ENCODE measurements at regions not wholly inside any gene's neighbourhood (a gene's known extent, or its start where the extent isn't known, plus 50 kb on each side); places are given as distances from the start of the nearest gene placed in this dataset.
"Not testable (repeated sequence)": the region's sequence is repeated elsewhere in the genome, so short reads cannot be mapped to it uniquely, and the experiment has no call there.

DNA sequence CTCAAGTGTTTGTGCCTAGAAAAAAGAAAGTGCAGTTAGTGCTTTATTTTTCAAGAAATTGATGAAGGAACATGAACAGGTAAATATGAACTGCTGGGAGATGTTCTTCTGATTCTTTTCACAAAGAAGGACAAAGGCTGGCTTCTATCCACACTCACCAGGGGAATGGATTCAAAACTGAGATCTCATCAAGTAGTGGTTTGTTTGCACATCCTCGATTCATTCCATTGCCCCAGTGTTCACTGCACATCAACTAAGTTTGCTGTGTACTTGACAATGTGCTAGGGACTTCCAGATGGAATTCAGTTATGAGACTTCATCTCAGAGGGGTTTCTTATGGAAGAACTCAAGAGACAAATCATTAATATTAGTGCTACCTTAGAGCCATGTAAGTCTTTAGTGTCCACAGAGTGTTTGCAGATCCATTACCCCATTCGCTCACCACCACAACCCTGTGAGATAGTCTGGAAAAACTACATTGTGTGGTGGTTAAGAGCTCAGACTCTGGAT, 332.9 kb upstream of the PPP2R3A start:
- Histone ChIP-seq H3K36me3 (ENCODE audit: insufficient read depth, low read length) (no peaks in the 10 kb centered on the region), H3K9me3 (ENCODE audit: control insufficient read depth, insufficient read depth, low read length) (no peaks in the 10 kb centered on the region), H3K4me1 (ENCODE audit: insufficient read depth, low read length) (no peaks in the 10 kb centered on the region), H3K9ac (ENCODE audit: low read depth, low read length) (no peak overlapping the region)

- H3K9me3 ChIP-seq (ENCODE audit: control insufficient read depth, insufficient read depth, low read length), result no peaks in the 10 kb centered on the region
- no peaks in the 10 kb centered on the region for H3K36me3 ChIP-seq (ENCODE audit: insufficient read depth, low read length)
- no peak overlapping the region for H3K9ac ChIP-seq (ENCODE audit: low read depth, low read length)
- no peaks in the 10 kb centered on the region for H3K4me1 ChIP-seq (ENCODE audit: insufficient read depth, low read length)
Measured at GRCh38 chr3:135633078-135633477, 332.4 kb upstream of the PPP2R3A start.

DNA sequence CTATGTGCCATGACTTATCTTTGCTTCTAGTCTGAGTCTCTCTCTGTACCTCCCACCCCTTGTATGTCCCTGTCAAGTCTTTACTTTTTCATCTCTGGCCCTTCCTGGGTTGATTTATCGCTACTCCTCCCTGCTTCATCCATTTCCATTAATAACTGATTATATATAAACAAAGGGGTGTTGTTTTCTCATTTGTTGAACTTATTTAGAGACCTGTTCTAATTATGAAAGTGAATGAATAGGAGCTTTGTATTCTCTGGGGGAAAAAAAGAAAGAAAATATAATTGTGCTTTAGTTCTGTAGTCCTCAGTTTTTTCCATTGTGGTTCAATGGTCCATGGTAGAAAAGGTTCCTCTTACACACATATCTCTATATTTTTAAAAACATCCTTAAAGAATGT, 328.9 kb upstream of the PPP2R3A start:
- no peaks in the 10 kb centered on the region for H3K9me3 ChIP-seq (ENCODE audit: control insufficient read depth, insufficient read depth, low read length)
- no peak overlapping the region for H3K9ac ChIP-seq (ENCODE audit: low read depth, low read length)
- H3K4me1 ChIP-seq (ENCODE audit: insufficient read depth, low read length), result no peaks in the 10 kb centered on the region
- no peaks in the 10 kb centered on the region for H3K36me3 ChIP-seq (ENCODE audit: insufficient read depth, low read length)

- H3K36me3 ChIP-seq (ENCODE audit: insufficient read depth, low read length), result no peaks in the 10 kb centered on the region
- no peak overlapping the region for H3K9ac ChIP-seq (ENCODE audit: low read depth, low read length)
Measured at GRCh38 chr3:135637013-135637412, 328.5 kb upstream of the PPP2R3A start.

DNA sequence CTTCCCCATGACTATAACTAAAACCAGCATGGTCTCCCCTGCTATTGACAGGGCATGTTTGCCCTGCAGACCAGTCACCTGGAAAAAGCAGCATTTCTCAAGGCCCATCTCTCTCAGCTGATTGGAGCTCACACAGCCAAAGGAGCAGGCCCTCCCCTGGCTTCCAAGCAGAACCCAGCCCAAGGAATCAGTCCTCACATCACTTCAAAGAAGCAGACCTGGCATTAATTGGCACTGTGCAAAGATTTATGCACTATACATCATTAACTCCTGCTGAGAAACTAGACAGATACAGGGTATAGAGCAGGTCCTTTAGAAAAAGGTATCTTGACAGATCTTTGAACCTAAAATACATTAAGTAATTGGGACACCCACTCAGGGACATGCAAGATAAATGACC, 323.8 kb upstream of the PPP2R3A start:
- H3K36me3 ChIP-seq (ENCODE audit: insufficient read depth, low read length), result no peaks in the 10 kb centered on the region
- no peaks in the 10 kb centered on the region for H3K9me3 ChIP-seq (ENCODE audit: control insufficient read depth, insufficient read depth, low read length)
- H3K4me1 ChIP-seq (ENCODE audit: insufficient read depth, low read length), result no peaks in the 10 kb centered on the region
- no peak overlapping the region for H3K9ac ChIP-seq (ENCODE audit: low read depth, low read length)

More at GRCh38 chr3:135637013-135637412, 328.5 kb upstream of the PPP2R3A start:
- no peaks in the 10 kb centered on the region for H3K4me1 ChIP-seq (ENCODE audit: insufficient read depth, low read length)
- no peaks in the 10 kb centered on the region for H3K9me3 ChIP-seq (ENCODE audit: control insufficient read depth, insufficient read depth, low read length)

- H3K36me3 ChIP-seq (ENCODE audit: insufficient read depth, low read length), result no peaks in the 10 kb centered on the region
- no peaks in the 10 kb centered on the region for H3K9me3 ChIP-seq (ENCODE audit: control insufficient read depth, insufficient read depth, low read length)
- H3K4me1 ChIP-seq (ENCODE audit: insufficient read depth, low read length), result no peaks in the 10 kb centered on the region
- H3K9ac ChIP-seq (ENCODE audit: low read depth, low read length), result no peak overlapping the region
Measured at GRCh38 chr3:135645541-135645940, 320.0 kb upstream of the PPP2R3A start.

DNA sequence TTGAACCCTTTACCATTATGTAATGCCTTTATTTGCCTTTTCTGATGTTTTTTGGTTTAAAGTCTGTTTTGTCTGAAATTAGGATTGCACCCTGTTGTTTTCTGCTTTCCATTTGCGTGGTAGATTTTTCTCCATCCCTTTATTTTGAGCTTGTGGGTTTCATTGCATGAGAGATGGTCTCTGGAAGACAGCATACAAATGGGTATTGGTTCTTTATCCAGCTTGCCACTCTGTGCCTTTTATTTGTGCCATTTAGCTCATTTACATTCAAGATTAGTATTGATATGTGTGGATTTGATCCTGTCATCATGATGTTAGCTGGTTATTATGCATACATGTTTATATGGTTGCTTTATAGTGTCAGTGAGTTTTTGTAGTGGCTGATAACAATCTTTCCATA, 318.7 kb upstream of the PPP2R3A start:
- H3K36me3 ChIP-seq (ENCODE audit: insufficient read depth, low read length), result no peaks in the 10 kb centered on the region

GRCh38 chr3:135649361-135649760, 316.2 kb upstream of the PPP2R3A start:
- Histone ChIP-seq H3K9ac (ENCODE audit: low read depth, low read length) (no peak overlapping the region), H3K9me3 (ENCODE audit: control insufficient read depth, insufficient read depth, low read length) (no peaks in the 10 kb centered on the region), H3K36me3 (ENCODE audit: insufficient read depth, low read length) (no peaks in the 10 kb centered on the region), H3K4me1 (ENCODE audit: insufficient read depth, low read length) (no peaks in the 10 kb centered on the region)

More for the DNA sequence above, 318.7 kb upstream of the PPP2R3A start:
- H3K4me1 ChIP-seq (ENCODE audit: insufficient read depth, low read length), result no peaks in the 10 kb centered on the region
- no peaks in the 10 kb centered on the region for H3K9me3 ChIP-seq (ENCODE audit: control insufficient read depth, insufficient read depth, low read length)
- no peak overlapping the region for H3K9ac ChIP-seq (ENCODE audit: low read depth, low read length)

DNA sequence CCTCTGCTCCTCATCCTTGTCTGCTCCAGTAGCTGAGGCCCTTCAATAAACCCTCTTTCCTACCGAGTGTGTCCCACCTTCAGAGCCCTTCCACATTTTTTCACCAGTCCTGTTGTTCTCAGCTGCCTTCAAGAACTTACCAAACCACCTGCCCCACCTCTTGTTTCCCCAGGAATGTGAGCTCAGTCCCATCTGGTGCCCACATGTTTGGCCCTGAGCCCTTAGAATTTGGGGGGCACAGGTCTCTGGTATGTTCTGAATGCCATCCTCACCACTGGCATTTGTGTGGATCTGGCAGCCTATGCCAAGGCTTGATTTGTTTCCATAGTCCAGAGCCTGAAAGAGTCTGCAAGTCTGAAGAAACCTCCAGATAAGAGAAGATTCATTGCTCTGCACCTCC, 315.2 kb upstream of the PPP2R3A start:
- no peak overlapping the region for H3K9ac ChIP-seq (ENCODE audit: low read depth, low read length)
- H3K36me3 ChIP-seq (ENCODE audit: insufficient read depth, low read length), result no peaks in the 10 kb centered on the region
- H3K4me1 ChIP-seq (ENCODE audit: insufficient read depth, low read length), result no peaks in the 10 kb centered on the region
- no peaks in the 10 kb centered on the region for H3K9me3 ChIP-seq (ENCODE audit: control insufficient read depth, insufficient read depth, low read length)

DNA sequence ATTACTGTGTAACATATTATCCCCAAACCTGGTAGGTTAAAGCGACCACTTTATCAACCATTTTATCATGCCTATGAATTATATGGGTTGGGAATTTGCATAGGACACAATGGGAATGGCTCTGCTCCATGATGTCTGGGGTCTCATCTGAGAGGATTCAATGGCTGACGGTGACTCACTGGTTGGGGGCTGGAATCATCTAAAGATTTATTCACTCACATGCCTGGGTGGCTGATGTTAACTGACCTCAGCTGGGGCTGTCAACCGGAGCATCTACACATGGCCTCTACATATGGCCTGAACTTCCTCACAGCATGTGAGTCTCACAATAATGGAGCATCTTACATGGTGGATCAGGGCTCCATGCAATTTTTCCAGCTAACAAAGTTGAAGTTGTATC, 313.1 kb upstream of the PPP2R3A start:
- no peaks in the 10 kb centered on the region for H3K4me1 ChIP-seq (ENCODE audit: insufficient read depth, low read length)
- H3K9ac ChIP-seq (ENCODE audit: low read depth, low read length), result no peak overlapping the region
- peaks cover 2% of the 10 kb centered on the region; the same call in 1 of the 2 replicates for H3K9me3 ChIP-seq (ENCODE audit: control insufficient read depth, insufficient read depth, low read length)
- no peaks in the 10 kb centered on the region for H3K36me3 ChIP-seq (ENCODE audit: insufficient read depth, low read length)

- Histone ChIP-seq H3K9me3 (ENCODE audit: control insufficient read depth, insufficient read depth, low read length) (peaks cover 3% of the 10 kb centered on the region), H3K9ac (ENCODE audit: low read depth, low read length) (no peak overlapping the region), H3K36me3 (ENCODE audit: insufficient read depth, low read length) (no peaks in the 10 kb centered on the region), H3K4me1 (ENCODE audit: insufficient read depth, low read length) (no peaks in the 10 kb centered on the region)
Measured at GRCh38 chr3:135655328-135655727, 310.2 kb upstream of the PPP2R3A start.

GRCh38 chr3:135658451-135658850, 307.1 kb upstream of the PPP2R3A start:
- H3K9ac ChIP-seq (ENCODE audit: low read depth, low read length), result peak overlapping the region; percentile 58; the same call in 1 of the 2 replicates
- H3K36me3 ChIP-seq (ENCODE audit: insufficient read depth, low read length); H3K4me1 ChIP-seq (ENCODE audit: insufficient read depth, low read length); H3K9me3 ChIP-seq (ENCODE audit: control insufficient read depth, insufficient read depth, low read length): not testable (repeated sequence)

DNA sequence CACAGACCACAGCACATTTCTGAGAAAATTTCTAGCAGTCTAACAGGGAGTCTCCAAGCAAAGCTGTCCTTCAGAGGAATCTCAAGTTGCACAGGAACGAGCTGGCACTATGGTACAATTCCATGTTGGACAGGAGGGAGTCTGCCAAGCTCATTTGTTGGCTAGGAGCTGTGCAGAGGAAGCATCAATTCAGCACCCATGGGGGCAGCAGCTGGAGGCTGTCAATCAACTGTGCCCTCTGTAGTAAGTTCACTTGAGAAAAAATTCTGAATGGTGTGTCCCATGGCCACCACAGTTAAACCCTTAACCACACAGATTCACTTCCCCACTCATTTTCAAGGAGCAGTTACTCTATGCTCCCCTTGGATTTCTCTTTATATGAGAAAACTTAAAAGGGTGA, 298.5 kb upstream of the PPP2R3A start:
- H3K4me1 ChIP-seq (ENCODE audit: insufficient read depth, low read length), result no peaks in the 10 kb centered on the region
- no peaks in the 10 kb centered on the region for H3K36me3 ChIP-seq (ENCODE audit: insufficient read depth, low read length)
- H3K9ac ChIP-seq (ENCODE audit: low read depth, low read length), result no peak overlapping the region
- H3K9me3 ChIP-seq (ENCODE audit: control insufficient read depth, insufficient read depth, low read length), result no peaks in the 10 kb centered on the region

DNA sequence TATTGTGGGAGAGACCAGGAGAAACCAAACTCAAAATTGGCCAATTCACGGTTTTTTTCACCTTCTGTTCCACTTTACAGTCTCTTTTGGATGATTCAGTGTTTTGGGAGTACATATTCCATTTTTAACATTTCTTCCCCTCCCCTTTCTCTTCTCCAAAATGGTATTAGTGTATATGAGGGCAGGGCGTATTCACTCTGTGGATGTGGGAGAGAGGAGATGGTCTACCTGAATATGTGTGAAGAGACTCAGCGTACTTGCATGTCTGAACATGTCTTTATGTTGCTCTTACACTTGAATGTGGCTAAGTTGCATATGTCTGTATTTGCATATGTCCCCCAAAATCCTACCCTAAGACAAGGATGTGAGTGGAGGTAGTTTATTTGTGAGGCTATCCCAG, 291.0 kb upstream of the PPP2R3A start:
- Histone ChIP-seq H3K36me3 (ENCODE audit: insufficient read depth, low read length) (no peaks in the 10 kb centered on the region), H3K4me1 (ENCODE audit: insufficient read depth, low read length) (no peaks in the 10 kb centered on the region)

DNA sequence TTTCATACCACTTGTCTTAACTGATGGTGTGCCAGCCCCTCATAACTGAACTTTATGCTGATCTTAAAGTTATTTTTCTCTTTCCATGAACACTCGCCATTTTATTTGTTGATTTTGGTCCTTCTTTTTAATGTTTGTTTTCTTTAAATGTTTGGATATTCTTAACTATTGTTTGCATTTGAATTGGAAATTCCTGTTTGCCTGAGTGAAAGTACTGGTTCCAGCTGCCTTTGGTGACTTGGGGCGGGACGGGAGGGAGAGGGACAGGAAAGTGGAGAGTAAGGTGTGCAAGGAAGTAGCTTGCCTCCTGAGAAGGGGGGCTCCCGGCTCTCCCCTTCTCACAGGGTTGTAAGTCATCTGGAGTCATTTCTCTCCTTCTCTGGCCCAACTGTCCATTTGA, 287.1 kb upstream of the PPP2R3A start:
- Histone ChIP-seq H3K9me3 (ENCODE audit: control insufficient read depth, insufficient read depth, low read length) (no peaks in the 10 kb centered on the region; the same call in 1 of the 2 replicates), H3K36me3 (ENCODE audit: insufficient read depth, low read length) (no peaks in the 10 kb centered on the region), H3K4me1 (ENCODE audit: insufficient read depth, low read length) (no peaks in the 10 kb centered on the region), H3K9ac (ENCODE audit: low read depth, low read length) (no peak overlapping the region)

More for the DNA sequence above, 291.0 kb upstream of the PPP2R3A start:
- H3K9ac ChIP-seq (ENCODE audit: low read depth, low read length), result no peak overlapping the region
- H3K9me3 ChIP-seq (ENCODE audit: control insufficient read depth, insufficient read depth, low read length), result no peaks in the 10 kb centered on the region; the same call in 1 of the 2 replicates

DNA sequence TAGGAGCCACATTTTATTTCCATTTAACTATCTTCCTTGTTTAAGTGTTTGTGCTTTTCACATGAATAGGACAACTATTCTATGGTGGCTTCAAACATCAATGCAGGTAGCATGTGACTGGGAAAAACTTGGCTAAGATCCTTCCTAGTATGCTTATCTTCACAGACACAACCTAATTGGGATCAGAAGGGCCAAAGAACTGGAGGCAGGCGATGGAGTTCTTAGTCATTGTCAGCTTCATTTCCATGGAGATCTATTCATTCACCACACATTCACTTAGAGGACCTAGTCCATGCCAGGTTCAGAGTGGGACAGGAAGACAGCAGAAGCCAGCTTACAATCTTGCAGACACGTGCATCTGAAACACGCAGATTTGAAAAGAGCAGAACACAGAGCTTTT, 277.5 kb upstream of the PPP2R3A start:
- H3K36me3 ChIP-seq (ENCODE audit: insufficient read depth, low read length), result no peaks in the 10 kb centered on the region
- no peak overlapping the region for H3K9ac ChIP-seq (ENCODE audit: low read depth, low read length)
- H3K9me3 ChIP-seq (ENCODE audit: control insufficient read depth, insufficient read depth, low read length), result no peaks in the 10 kb centered on the region
- no peaks in the 10 kb centered on the region for H3K4me1 ChIP-seq (ENCODE audit: insufficient read depth, low read length)
